Peyer's patch (tissue), 4 donors: ENCODE measurements at regions not wholly inside any gene's neighbourhood (a gene's known extent, or its start where the extent isn't known, plus 50 kb on each side); places are given as distances from the start of the nearest gene placed in this dataset.
A peak's percentile ranks its signal among the peaks of the same experiment; 100 is the strongest.
"Not testable (repeated sequence)": the region's sequence is repeated elsewhere in the genome, so short reads cannot be mapped to it uniquely, and the experiment has no call there.

Source experiments
- DNase-seq, 3 donors: peaks; one replicate each; pipeline ENCODE4 v3.0.0-alpha.2; 2017 to 2019
- H3K27ac ChIP-seq, 4 donors: fragments of 200-600 bp; sonication (generic); one replicate each; pipeline ENCODE4 v1.5.1; 2016 to 2019
- H3K27me3 ChIP-seq, 2 donors: fragments of 200-600 bp; sonication (generic); one replicate each; pipeline ENCODE4 v1.5.1; 2019
- H3K36me3 ChIP-seq, 3 donors: fragments of 200-600 bp; sonication (generic); one replicate each; pipeline ENCODE4 v1.5.1; 2016 to 2019
- H3K4me1 ChIP-seq, 4 donors: fragments of 200-600 bp; sonication (generic); one replicate each; pipeline ENCODE4 v1.5.1; 2016 to 2019
- H3K4me3 ChIP-seq, 4 donors: fragments of 200-600 bp; sonication (generic); 1 replicate in 3 of 4; 2 replicates in 1 of 4; pipeline ENCODE4 v1.5.1; 2016 to 2019; ENCODE audit warnings: mild to moderate bottlenecking in 1 of 4
- H3K9me3 ChIP-seq, 4 donors: fragments of 200-600 bp; sonication (generic); one replicate each; pipeline ENCODE4 v1.5.1; 2016 to 2019; ENCODE audit warnings: mild to moderate bottlenecking in 1 of 4
- POLR2A ChIP-seq, 2 donors: fragments of 450-650 bp; IDR thresholded peaks; one replicate each; pipeline ENCODE4 v1.5.1; 2017; ENCODE audit warnings: antibody characterized with exemption in 2 of 2, mild to moderate bottlenecking in 2 of 2, moderate library complexity in 2 of 2
- TF ChIP-seq, protein P1 (sequence below), 6 experiments: fragments of 450-650 bp in 4 of 6; fragments of 200-600 bp in 2 of 6; sonication (generic) in 1 of 6; IDR thresholded peaks; one replicate each; pipeline ENCODE4 v1.5.1; 2017 to 2019; ENCODE audit warnings: antibody characterized with exemption in 6 of 6, mild to moderate bottlenecking in 3 of 6, moderate library complexity in 1 of 6

DNA sequence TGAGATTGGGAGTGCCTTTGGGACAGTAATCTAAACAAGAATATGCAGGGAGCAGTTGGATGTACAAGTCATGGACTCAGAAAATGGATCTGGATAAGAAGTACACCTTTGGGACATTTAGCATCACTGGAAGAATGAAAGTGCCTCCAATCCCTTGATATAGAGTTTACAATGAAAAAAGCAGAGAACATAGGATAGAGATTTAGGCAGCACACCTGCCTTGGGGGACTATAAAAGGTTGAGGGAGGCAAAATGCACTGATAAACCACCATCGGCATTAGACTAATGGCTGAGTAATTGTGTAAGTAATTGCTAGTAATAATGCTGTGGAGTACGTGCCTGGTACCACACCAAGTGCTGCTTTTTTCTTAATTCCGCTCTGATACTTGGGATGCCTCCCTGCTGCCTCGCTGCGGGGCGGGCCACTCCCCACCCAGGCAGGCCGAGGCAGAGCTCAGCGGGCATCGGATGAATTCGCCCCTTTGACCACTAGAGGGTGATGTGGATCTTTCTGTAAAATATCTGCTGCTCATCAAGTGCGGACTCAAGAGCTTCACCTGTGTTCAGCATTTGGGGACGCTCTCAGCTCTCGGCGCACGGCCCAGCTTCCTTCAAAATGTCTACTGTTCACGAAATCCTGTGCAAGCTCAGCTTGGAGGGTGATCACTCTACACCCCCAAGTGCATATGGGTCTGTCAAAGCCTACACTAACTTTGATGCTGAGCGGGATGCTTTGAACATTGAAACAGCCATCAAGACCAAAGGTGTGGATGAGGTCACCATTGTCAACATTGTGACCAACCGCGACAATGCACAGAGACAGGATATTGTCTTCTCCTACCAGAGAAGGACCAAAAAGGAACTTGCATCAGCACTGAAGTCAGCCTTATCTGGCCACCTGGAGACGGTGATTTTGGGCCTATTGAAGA is 99.9 kb downstream of the ANKRD18B start:
- peak; percentile 32 to 78 (median 68) for DNase-seq
- Histone ChIP-seq H3K9me3 (no peaks in the 10 kb centered on the region), H3K4me1 (no peaks in the 10 kb centered on the region), H3K36me3 (no peaks in the 10 kb centered on the region), H3K27ac (no peak overlapping the region), H3K4me3 (no peak overlapping the region), H3K27me3 (no peaks in the 10 kb centered on the region)
- no peak for TF ChIP-seq POLR2A (IDR thresholded peaks at IDR 0.05)
- TF ChIP-seq, protein P1, sequence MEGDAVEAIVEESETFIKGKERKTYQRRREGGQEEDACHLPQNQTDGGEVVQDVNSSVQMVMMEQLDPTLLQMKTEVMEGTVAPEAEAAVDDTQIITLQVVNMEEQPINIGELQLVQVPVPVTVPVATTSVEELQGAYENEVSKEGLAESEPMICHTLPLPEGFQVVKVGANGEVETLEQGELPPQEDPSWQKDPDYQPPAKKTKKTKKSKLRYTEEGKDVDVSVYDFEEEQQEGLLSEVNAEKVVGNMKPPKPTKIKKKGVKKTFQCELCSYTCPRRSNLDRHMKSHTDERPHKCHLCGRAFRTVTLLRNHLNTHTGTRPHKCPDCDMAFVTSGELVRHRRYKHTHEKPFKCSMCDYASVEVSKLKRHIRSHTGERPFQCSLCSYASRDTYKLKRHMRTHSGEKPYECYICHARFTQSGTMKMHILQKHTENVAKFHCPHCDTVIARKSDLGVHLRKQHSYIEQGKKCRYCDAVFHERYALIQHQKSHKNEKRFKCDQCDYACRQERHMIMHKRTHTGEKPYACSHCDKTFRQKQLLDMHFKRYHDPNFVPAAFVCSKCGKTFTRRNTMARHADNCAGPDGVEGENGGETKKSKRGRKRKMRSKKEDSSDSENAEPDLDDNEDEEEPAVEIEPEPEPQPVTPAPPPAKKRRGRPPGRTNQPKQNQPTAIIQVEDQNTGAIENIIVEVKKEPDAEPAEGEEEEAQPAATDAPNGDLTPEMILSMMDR (IDR thresholded peaks at IDR 0.05): peak; percentile 67 to 86 (median 80)

DNA sequence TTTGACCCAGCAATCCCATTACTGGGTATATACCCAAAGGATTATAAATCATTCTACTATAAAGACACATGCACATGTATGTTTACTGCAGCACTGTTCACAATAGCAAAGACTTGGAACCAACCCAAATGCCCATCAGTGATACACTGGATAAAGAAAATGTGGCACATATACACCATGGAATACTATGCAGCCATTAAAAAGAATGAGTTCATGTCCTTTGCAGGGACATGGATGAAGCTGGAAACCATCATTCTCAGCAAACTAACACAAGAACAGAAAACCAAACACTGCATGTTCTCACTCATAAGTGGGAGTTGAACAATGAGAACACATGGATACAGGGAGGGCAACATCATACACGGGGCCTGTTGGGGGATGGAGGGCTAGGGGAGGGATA is 104.3 kb downstream of the ANKRD18B start:
- not testable (repeated sequence) for H3K4me1 ChIP-seq, DNase-seq, H3K4me3 ChIP-seq, H3K27ac ChIP-seq, H3K27me3 ChIP-seq, H3K9me3 ChIP-seq, H3K36me3 ChIP-seq

DNA sequence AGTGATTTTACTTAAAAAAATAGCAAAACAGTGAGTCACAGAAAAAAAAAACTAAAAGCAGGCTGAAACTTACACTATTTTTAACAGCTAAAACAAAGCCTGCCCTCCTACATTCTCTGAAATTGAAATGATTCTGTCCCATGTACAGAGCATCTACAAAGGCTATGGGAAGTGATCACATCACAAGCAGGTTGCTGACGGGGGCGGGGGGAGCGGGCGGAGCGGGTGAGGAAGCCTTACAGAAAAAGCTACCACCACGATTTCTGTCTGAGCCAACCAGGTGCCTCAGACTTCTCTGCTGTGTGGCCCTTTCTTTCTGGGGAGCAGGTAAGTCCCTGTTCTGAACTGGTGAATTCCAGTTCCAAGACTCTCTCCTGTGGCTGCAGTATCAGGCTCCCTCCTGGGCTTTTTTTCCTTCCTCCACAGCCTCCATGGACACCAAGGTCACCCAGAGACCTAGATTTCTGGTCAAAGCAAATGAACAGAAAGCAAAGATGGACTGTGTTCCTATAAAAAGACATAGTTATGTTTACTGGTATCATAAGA is 104.9 kb downstream of the ANKRD18B start:
- Histone ChIP-seq H3K27ac (no peak overlapping the region), H3K4me3 (no peak overlapping the region), H3K36me3 (no peaks in the 10 kb centered on the region), H3K4me1 (no peaks in the 10 kb centered on the region), H3K27me3 (no peaks in the 10 kb centered on the region), H3K9me3 (no peaks in the 10 kb centered on the region)
- no peak for TF ChIP-seq POLR2A (IDR thresholded peaks at IDR 0.05)
- TF ChIP-seq, protein P1 (IDR thresholded peaks at IDR 0.05): no peak
- no peak for DNase-seq

DNA sequence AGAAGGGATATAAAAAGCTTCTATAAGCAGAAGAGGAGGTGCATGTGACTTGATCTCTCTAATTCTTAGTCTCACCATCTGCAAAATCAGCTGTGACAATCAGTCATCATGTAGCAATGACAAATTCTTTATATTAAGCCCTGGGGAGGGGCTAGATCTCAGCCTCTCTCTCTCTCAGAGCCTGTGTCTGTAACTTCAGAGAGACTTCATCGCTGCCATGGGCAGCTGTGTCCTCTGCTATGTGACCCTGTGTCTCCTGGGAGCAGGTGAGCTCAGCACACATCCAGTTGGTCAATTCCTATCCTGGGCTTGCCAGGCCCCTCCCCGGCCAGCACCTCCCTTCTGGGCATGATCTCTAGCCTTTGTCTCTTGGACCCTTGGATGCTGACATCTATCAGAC is 109.6 kb downstream of the ANKRD18B start:
- Histone ChIP-seq H3K27me3 (no peaks in the 10 kb centered on the region), H3K27ac (no peak overlapping the region), H3K9me3 (no peaks in the 10 kb centered on the region), H3K36me3 (no peaks in the 10 kb centered on the region), H3K4me3 (no peak overlapping the region), H3K4me1 (no peaks in the 10 kb centered on the region)
- TF ChIP-seq POLR2A (IDR thresholded peaks at IDR 0.05): no peak
- TF ChIP-seq, protein P1 (IDR thresholded peaks at IDR 0.05): no peak
- no peak for DNase-seq

GRCh38 chr9:33637881-33638280 is 113.8 kb downstream of the ANKRD18B start:
- Histone ChIP-seq H3K4me3 (no peak overlapping the region), H3K27ac (no peak overlapping the region), H3K27me3 (no peaks in the 10 kb centered on the region), H3K9me3 (no peaks in the 10 kb centered on the region), H3K4me1 (no peaks in the 10 kb centered on the region), H3K36me3 (no peaks in the 10 kb centered on the region)
- no peak for DNase-seq
- no peak for TF ChIP-seq POLR2A (IDR thresholded peaks at IDR 0.05)
- TF ChIP-seq, protein P1 (IDR thresholded peaks at IDR 0.05): no peak

- H3K27me3 ChIP-seq: no peaks in the 10 kb centered on the region
- DNase-seq: no peak
- H3K4me1 ChIP-seq: no peaks in the 10 kb centered on the region
Observed at GRCh38 chr9:33638391-33638915, 114.4 kb downstream of the ANKRD18B start.

More at GRCh38 chr9:33638391-33638915, 114.4 kb downstream of the ANKRD18B start:
- no peak overlapping the region for H3K27ac ChIP-seq
- H3K4me3 ChIP-seq: no peak overlapping the region
- H3K36me3 ChIP-seq: no peaks in the 10 kb centered on the region
- H3K9me3 ChIP-seq: no peaks in the 10 kb centered on the region
- TF ChIP-seq POLR2A (IDR thresholded peaks at IDR 0.05): no peak
